ENCODE measurements at regions not wholly inside any gene's neighbourhood (a gene's known extent, or its start where the extent isn't known, plus 50 kb on each side); places are given as distances from the start of the nearest gene placed in this dataset.

GRCh38 chr2:82158150-82158549 is 1853.6 kb upstream of the LRRTM1 start:
- TF ChIP-seq ARID1B (IDR thresholded peaks at IDR 0.05) (no peak), ZBTB7A (IDR thresholded peaks at IDR 0.05; ENCODE audit: borderline replicate concordance, control insufficient read depth, low read depth, low read length) (no peak), CEBPG (CRISPR knock-in tag; IDR thresholded peaks at IDR 0.05) (no peak), CEBPG (tag; conservative IDR thresholded peaks at IDR 0.05 in 1 of 2, IDR thresholded peaks at IDR 0.05 in 1 of 2) (no peak), FOSL1 (tag; conservative IDR thresholded peaks at IDR 0.05) (no peak), CREM (IDR thresholded peaks at IDR 0.05; ENCODE audit: low read depth) (no peak), PHTF2 (CRISPR knock-in tag; IDR thresholded peaks at IDR 0.05) (no peak), IFI16 (CRISPR knock-in tag; IDR thresholded peaks at IDR 0.05) (no peak), PREB (CRISPR knock-in tag; IDR thresholded peaks at IDR 0.05) (no peak), HDGF (IDR thresholded peaks at IDR 0.05) (no peak)
